Endothelial cell of umbilical vein (primary cell): ENCODE measurements at regions not wholly inside any gene's neighbourhood (a gene's known extent, or its start where the extent isn't known, plus 50 kb on each side); places are given as distances from the start of the nearest gene placed in this dataset. TPM values are rescaled to one million over a fixed set of nuclear protein-coding genes. Genes with fewer than 3 reads are reported as not detected.

ENCODE experiments used
- BruUV-seq: library from RNA; stranded (reverse); fragments of 400-500 nt; replicated peaks from 2 replicates; lab custom pipeline; 2021; lab: Mats Ljungman, UMichigan
- CTCF ChIA-PET: fragments of 300-600, 350-600 bp; sonication (Branson Sonifier 250); formaldehyde crosslinking; loops from one replicate; lab custom pipeline; 2021; ENCODE audit warnings: antibody characterized with exemption, inconsistent platforms; lab: Charles Lee
- POLR2A ChIA-PET: fragments of 300-600, 350-600 bp; sonication (Branson Sonifier 250); formaldehyde crosslinking; loops from one replicate; lab custom pipeline; 2021; ENCODE audit warnings: antibody characterized with exemption, inconsistent platforms; lab: Charles Lee
- DNase-seq: peaks from one replicate; pipeline ENCODE4 v3.0.0-alpha.2; 2011; ENCODE audit warnings: low read depth, low spot score
- FAIRE-seq: peaks from 2 replicates; lab custom pipeline; 2011; peaks lifted over from hg19 to GRCh38; lab: Jason Lieb, UNC
- H2AFZ ChIP-seq: 2 replicates; pipeline ENCODE4 v1.6.0; 2012; ENCODE audit warnings: low read depth, low read length, control low read depth, inconsistent platforms
- H3K27ac ChIP-seq: 2 replicates; pipeline ENCODE4 v1.5.1; 2011; ENCODE audit warnings: low read depth, mild to moderate bottlenecking, control low read depth, low read length, moderate library complexity; ENCODE audit not compliant: insufficient read depth
- H3K27me3 ChIP-seq, 2 experiments: 2 replicates each; pipeline versions ENCODE4 v1.6.0 to v1.6.1; 2011; ENCODE audit warnings: low read length in 2 of 2, mixed read lengths in 1 of 2; ENCODE audit not compliant: control insufficient read depth in 2 of 2, insufficient read depth in 2 of 2
- H3K36me3 ChIP-seq, 2 experiments: 2 replicates in 1 of 2; 3 replicates in 1 of 2; pipeline ENCODE4 v1.5.1; 2011; ENCODE audit warnings: low read length in 2 of 2, mild to moderate bottlenecking in 1 of 2, moderate library complexity in 1 of 2; ENCODE audit not compliant: control insufficient read depth in 2 of 2, insufficient read depth in 2 of 2; ENCODE audit errors: extremely low read depth in 1 of 2
- H3K4me1 ChIP-seq: 3 replicates; pipeline ENCODE4 v1.5.1; 2011; ENCODE audit warnings: mild to moderate bottlenecking, low read length; ENCODE audit not compliant: control insufficient read depth, insufficient read depth; ENCODE audit errors: extremely low read depth
- H3K4me2 ChIP-seq: 2 replicates; pipeline ENCODE4 v1.6.1; 2011; ENCODE audit warnings: low read length, control low read depth, mixed read lengths; ENCODE audit not compliant: insufficient read depth
- H3K4me3 ChIP-seq, 3 experiments: fragments of 200-600 bp in 1 of 3; sonication (generic), shearing (Covaris generic) in 1 of 3; replicated peaks in 1 of 3; 2 replicates each; pipeline ENCODE4 v1.5.1; 2011 to 2016; ENCODE audit warnings: control low read depth in 3 of 3, low read length in 3 of 3, mild to moderate bottlenecking in 2 of 3, inconsistent platforms in 1 of 3, low read depth in 1 of 3, moderate library complexity in 1 of 3; ENCODE audit not compliant: insufficient read depth in 1 of 3
- H3K79me2 ChIP-seq: 2 replicates; pipeline ENCODE4 v1.6.0; 2012; ENCODE audit warnings: low read length, inconsistent platforms; ENCODE audit not compliant: control insufficient read depth, insufficient read depth
- H3K9ac ChIP-seq: replicated peaks from 2 replicates; pipeline ENCODE3; 2011; ENCODE audit warnings: low read length, control low read depth; ENCODE audit not compliant: insufficient read depth; ENCODE audit errors: extremely low read depth
- H3K9me1 ChIP-seq: replicated peaks from 3 replicates; pipeline ENCODE4 v1.6.0; 2011; ENCODE audit warnings: mild to moderate bottlenecking, low read length; ENCODE audit not compliant: control insufficient read depth, insufficient read depth; ENCODE audit errors: extremely low read depth
- H3K9me3 ChIP-seq: replicated peaks from 2 replicates; pipeline ENCODE4 v1.5.1; 2012; ENCODE audit warnings: low read length, inconsistent platforms; ENCODE audit not compliant: control insufficient read depth, insufficient read depth
- H4K20me1 ChIP-seq: replicated peaks from 2 replicates; pipeline ENCODE3; 2011; ENCODE audit warnings: mild to moderate bottlenecking, low read length; ENCODE audit not compliant: control insufficient read depth, insufficient read depth; ENCODE audit errors: extremely low read depth
- GATA2 ChIP-seq: IDR thresholded peaks from 2 replicates; pipeline ENCODE4 v1.7.0; 2011; ENCODE audit warnings: low read depth, mild to moderate bottlenecking, moderate library complexity, mixed read lengths, low read length; ENCODE audit not compliant: insufficient read length, insufficient read depth
- dilution Hi-C: fragments of 300-500 bp; cut with MboI; formaldehyde crosslinking; loops from one replicate; pipeline ENCODE4 v1.15.0; 2019; ENCODE audit warnings: low sequenced_read_pairs; ENCODE audit not compliant: extremely low pct_ligation_motif_present
- intact Hi-C: fragments of 100-400 bp; cut with micrococcal nuclease; formaldehyde crosslinking; loops from one replicate; pipeline ENCODE4 v1.10.0; 2022
- small RNA-seq: library from RNA; depleted of rRNA; stranded (forward); fragments of <200 nt; gene quantifications from one replicate; pipeline ENCODE3, GENCODE V24; 2012; ENCODE audit warnings: low replicate concordance, low read depth; ENCODE audit not compliant: insufficient read depth, insufficient read length

DNA sequence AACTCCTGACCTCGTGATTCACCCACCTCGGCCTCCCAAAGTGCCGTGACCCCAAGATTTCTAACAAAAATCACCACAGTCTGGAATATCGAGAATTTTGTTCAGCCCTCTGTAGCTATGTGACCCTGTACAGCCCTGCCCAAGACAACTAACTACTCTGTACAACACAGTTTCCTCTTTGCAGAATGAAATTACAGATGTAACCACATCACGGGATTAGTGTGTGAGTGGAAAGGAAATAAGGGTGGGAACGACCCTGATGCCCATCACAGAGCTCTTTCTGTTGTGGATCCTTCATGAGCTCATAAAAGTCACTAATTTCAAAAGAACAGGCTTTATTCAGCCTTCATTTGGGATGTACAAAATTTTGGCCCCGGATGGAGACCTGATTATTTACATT, 50.5 kb upstream of the KRR1 start:
- Histone ChIP-seq H3K4me1 (peaks cover 12% of the 10 kb centered on the region), H3K36me3 (no peaks in the 10 kb centered on the region), H3K9ac (no peak overlapping the region), H2AFZ (no peak overlapping the region), H3K27ac (no peak overlapping the region), H3K27me3 (no peaks in the 10 kb centered on the region), H3K79me2 (no peaks in the 10 kb centered on the region), H3K4me3 (no peak overlapping the region), H3K4me2 (no peak overlapping the region), H3K9me1 (no peaks in the 10 kb centered on the region), H3K9me3 (no peaks in the 10 kb centered on the region), H4K20me1 (no peaks in the 10 kb centered on the region)
- dilution Hi-C loops (no loop called here), intact Hi-C loops (loop anchor here (5.0 kb wide), 4 partner anchors 145 to 520 kb away; partner anchors contain the start of gene NAP1L1)
- ChIA-PET CTCF (interaction anchor here (0.7 to 1.5 kb wide), 6 partner anchors 35 to 475 kb away, joined by 3 to 6 read pairs (median 3); no protein-coding TSS in a partner anchor), POLR2A (no interaction called here)
- BruUV-seq = no TSS peak
- no peak for TF ChIP-seq GATA2
- FAIRE-seq = no peak
- no peak for DNase-seq

Small RNA genes in the stretch of these regions (small RNA-seq; reads per million reads assigned to genes)
- gene AC011611.1 (not detected), gene AC011611.6 (not detected), gene RF00156 (not detected), gene RN7SL734P (not detected)
